Hematopoietic multipotent progenitor cell treated with erythropoietin and hydrocortisone succinate and interleukin-3 and kit ligand, for 17 days (in vitro differentiated cells): ENCODE measurements at regions not wholly inside any gene's neighbourhood (a gene's known extent, or its start where the extent isn't known, plus 50 kb on each side); places are given as distances from the start of the nearest gene placed in this dataset.

Experiments used
- DNase-seq: peaks from one replicate; pipeline ENCODE4 v3.0.0-alpha.2; 2015; ENCODE audit warnings: low spot score

- DNase-seq: no peak
These were observed 310.1 kb downstream of the PLK2 start for GRCh38 chr5:58149746-58150145.

GRCh38 chr5:58149345-58149744 is 310.5 kb downstream of the PLK2 start:
- DNase-seq: no peak

DNA sequence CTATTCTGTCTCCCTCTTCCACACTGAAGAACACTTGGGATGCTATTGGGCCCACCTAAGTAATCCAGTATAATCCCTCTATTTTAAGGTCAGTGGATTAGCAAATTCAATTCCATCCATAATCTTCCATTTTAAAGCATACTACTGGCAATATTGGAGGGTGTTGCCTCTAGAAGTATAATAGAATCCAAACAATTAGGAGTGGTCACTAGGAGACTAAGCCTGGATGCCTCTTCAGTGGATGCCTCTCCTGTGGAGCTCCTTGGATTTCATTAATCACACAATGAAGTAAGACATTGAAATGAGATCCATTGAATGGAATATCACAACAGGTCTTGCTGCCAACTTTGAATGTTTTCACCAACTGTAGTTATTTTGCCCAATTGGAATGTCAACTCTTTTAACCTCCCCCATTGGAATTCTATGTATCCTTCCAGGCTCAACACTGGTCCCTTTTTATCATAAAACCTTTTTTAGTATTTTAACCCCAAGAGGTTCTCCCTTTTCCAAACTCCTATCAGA is 311.6 kb downstream of the PLK2 start:
- no peak for DNase-seq

DNA sequence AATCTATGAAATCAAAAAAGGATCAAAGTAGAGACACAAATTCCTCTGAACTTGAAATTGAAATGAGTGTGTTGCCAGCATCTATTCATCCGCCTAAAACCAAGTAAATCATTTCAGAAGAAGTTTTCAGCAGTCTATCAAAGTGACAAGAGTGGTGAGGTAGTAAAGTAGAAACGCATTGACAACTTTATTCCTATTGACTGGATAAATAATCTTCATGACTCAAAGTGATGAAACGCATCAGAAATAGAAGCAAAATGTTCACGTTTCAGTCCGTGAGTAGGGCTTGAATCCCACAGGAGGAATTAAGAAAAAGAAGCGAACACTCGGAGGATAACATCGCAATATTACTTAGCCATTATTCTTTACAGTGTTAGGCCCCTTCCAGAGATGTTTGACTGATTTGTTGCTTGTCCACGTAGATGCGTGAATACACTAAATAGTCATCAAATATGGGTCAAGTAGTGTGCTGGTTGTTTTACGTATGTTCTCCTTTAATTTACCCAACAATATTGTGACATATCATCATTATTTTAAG is 314.4 kb downstream of the PLK2 start:
- DNase-seq: no peak

- no peak for DNase-seq
These were observed 316.2 kb downstream of the PLK2 start for GRCh38 chr5:58143727-58144126.

GRCh38 chr5:58143181-58143580 is 316.7 kb downstream of the PLK2 start:
- no peak for DNase-seq

GRCh38 chr5:58138791-58139190 is 321.1 kb downstream of the PLK2 start:
- DNase-seq: no peak

DNA sequence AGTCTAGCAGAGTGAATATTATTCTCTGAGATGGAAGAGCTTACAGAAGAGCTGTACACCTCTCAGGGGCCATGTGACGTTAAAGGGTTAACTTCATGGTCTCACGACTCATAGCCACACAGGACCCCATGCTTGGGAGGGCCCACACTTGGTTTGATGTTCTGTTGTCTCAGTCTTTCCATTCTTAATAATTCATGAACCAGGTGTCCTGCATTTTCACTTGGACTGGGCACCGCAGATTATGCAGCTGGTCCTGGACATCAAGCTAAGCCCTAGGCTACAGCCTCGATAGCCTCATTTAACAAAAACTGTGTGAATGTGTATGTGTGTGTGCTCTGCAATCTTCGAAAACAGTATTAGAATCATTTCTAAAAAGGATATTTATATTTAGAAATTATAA is 323.5 kb downstream of the PLK2 start:
- DNase-seq: no peak

GRCh38 chr5:58135571-58136335 is 324.1 kb downstream of the PLK2 start:
- no peak for DNase-seq

DNA sequence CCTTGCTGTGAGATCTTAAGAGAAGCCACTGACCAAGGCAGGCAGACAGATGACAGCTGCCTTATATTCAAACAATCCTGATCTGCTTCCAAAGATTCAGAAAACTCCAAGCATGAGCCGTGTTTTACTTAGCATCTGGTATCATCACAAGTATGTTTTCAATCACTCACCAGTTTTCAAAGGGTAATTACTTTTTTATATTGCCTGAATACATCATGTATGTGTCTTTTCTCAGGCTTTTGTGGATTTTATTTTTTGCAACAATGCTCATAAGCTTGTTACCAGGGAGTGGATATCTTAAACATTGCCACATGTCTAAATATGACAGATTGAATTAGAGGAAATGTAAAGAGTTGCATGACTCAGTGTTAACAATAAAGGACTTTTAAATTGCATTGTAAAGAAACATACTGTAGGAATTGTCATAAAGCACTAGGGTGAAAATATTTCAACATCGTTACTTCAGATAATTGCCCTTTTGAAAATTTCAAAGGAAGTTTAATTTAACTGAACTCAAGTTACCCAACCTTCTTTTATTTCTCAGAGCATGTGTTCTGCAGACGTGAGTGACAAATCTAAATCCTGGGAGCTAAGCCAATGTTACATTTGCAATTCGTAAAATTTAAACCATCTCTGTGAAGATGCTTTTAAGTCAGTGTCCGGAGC is 326.1 kb downstream of the PLK2 start:
- no peak for DNase-seq

DNA sequence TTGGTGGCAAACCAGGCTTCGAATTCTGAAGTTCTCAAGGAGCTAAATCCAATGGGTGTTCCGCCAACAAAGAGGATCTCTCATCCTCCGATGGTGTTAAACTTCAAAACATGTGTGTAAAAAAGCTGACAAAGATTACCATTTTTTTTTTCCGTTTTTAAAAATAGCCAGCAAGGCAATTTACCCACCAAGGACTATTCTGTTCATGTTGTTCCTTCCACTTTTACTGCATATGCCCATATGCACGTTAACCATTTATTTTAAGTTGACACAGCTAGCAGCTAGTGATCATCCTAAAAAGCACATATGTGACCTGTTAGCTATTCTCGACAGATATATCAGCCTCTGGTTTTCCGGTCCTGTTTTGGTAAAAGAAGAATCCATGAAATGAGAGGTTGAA is 326.7 kb downstream of the PLK2 start:
- DNase-seq: no peak

GRCh38 chr5:58127255-58128220 is 332.3 kb downstream of the PLK2 start:
- no peak for DNase-seq

GRCh38 chr5:58123501-58123900 is 336.4 kb downstream of the PLK2 start:
- no peak for DNase-seq

- DNase-seq: no peak
These were observed 337.0 kb downstream of the PLK2 start for GRCh38 chr5:58122848-58123392.

GRCh38 chr5:58122157-58122556 is 337.7 kb downstream of the PLK2 start:
- no peak for DNase-seq

- DNase-seq: no peak
These were observed 338.5 kb downstream of the PLK2 start for GRCh38 chr5:58121391-58121790.

DNA sequence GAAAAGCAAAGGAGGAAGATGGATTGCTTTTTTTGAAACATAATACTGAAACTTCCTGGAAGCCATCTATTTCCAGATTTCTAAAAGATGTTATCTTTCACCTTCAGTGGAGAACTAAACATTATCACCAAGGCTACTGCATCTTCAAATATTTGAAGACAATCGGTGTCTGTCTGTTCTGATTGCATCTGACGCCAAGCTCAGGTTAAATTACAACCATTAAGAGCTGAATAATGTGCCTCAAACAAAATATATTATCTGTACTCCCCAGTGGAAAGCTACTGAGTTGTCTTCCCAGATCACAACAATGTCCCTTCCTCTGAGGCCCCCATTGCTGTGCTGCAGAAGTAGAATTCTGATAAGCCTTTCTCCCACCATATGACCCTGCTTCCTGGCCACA is 342.3 kb downstream of the PLK2 start:
- DNase-seq: no peak

DNA sequence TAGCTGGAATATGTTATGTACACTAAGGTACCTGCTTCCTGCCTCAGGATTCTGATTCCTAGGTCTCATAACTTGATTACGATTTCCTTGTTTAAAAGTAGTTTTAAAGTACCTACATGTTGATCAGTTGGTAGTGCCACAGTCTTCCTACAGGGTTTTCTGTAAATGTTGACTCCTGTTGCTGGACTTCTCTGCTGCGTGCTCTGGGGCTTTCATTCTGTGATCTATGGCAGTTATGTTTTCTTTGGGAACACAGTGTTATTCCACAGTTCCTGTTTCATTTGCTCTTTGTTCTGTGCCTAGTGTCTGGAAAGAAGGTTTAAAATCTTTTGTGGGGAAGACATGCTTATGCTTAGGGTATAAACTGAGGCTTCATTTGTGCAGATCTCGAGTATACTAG is 343.5 kb downstream of the PLK2 start:
- no peak for DNase-seq

DNA sequence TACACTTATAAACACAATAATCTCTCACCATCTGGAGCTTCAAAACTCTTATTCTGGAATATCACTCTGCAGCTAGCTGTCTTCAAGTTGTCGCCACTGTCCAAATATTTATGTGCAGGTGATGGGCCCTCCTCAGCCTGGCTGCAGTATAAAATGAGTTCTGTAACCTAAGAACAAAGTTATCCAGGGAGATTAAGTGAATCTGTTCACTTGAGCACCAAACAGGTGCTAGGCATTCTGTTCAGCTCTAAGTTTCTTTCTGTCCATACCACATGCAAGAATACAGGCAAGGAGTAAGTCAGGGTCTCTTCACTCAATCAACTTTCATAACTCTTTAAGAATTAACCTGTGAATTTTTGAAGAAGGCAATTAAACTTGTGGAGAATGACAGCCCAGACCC is 344.1 kb downstream of the PLK2 start:
- DNase-seq: no peak

DNA sequence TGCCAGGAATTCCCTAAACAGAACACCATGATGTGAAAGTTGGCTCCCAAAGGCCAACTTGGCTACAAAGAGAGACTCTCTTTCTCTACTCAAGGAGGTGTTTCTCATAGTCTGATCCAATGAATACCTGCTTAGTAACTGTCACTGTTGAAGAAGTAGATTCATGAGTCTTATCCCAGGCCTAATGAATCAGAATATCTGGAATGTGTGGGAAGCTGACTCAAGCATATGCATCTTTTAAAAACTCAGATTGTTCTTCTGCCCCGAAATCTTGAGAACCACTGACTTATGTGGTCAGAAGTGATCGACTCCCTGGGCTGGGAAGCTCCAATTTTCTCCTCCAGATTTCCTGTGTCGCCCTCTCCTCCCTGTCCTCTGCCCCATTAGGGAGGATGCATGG is 345.6 kb downstream of the PLK2 start:
- DNase-seq: no peak

DNA sequence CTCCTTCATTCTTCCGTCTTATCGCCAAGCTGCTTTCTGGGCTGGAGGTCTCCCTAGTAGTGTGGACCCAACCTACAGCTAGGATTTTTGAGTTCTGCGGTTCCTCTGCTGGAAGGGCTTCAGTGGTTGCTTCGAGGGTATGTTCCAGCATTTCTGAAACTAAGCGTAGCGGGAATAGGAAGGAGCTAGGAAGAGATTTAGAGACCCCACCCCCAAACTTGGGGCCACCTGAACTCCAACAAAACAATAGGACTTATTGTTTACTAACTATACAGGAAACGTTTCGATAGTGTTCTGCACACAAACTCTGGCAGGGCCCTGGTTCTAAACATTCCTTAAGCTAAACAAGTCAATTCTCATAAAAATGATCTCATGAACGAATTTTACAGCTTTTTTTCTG is 346.7 kb downstream of the PLK2 start:
- DNase-seq: no peak

DNA sequence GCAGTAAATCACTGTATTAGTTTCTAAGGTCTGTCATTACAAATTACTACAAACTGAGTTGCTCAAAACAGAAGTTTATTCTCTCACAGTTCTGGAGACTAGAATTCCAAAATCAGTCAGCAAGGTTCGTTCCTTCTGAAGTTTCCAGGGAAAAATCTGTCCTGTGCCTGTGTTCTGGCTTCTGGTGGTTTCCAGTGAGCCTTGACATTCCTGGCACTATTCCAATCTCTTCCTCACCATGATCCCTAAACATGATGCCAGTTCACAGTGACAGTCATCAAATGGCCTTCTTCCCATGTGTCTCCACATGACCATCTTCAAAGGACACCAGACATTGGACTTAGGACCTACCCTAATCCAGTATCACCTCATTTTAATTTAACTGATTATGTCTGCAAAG is 351.4 kb downstream of the PLK2 start:
- DNase-seq: no peak
